ENCODE measurements at regions not wholly inside any gene's neighbourhood (a gene's known extent, or its start where the extent isn't known, plus 50 kb on each side); places are given as distances from the start of the nearest gene placed in this dataset.

DNA sequence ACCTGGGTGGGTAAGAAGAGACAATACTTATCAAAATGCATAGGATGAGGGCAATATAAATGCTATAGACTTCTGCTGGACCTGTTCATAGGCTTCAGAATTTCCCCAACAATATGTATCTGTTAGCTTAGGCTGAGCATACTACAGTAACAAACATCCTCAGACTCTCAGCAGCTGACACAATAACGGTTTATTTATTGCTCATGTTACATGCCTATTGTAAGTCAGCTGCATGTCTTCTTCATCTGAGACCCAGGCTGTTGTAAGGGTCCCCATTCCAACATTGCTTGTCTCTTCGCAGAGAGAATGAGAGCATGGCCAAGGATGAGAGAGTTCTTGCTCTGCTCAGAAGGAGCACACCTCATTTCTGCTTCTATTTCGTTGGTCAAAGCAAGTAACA, 150.7 kb downstream of the TMEM200C start:
- no peak for TF ChIP-seq POLR2A (IDR thresholded peaks at IDR 0.05)
- no peak for TF ChIP-seq POLR2AphosphoS5 (IDR thresholded peaks at IDR 0.05)
- no peak for TF ChIP-seq CTCF (IDR thresholded peaks at IDR 0.05)
